Body of pancreas (tissue), 4 donors: ENCODE measurements at regions not wholly inside any gene's neighbourhood (a gene's known extent, or its start where the extent isn't known, plus 50 kb on each side); places are given as distances from the start of the nearest gene placed in this dataset.

Experiments
- CTCF ChIP-seq, 7 experiments: fragments of 450-650 bp in 4 of 7; fragments of 200-600 bp in 3 of 7; sonication (generic) in 3 of 7; IDR thresholded peaks; one replicate each; pipeline ENCODE4 v1.5.1; 2016 to 2019; ENCODE audit warnings: antibody characterized with exemption in 7 of 7
- POLR2A ChIP-seq, 3 donors: fragments of 450-650 bp; IDR thresholded peaks; one replicate each; pipeline ENCODE4 v1.6.1; 2016; ENCODE audit warnings: antibody characterized with exemption in 3 of 3, mild to moderate bottlenecking in 2 of 3

- TF ChIP-seq CTCF (IDR thresholded peaks at IDR 0.05) (no peak), POLR2A (IDR thresholded peaks at IDR 0.05) (no peak)
Observed at GRCh38 chr5:107286447-107287098, 384.2 kb downstream of the EFNA5 start.
